Pancreas (tissue), 10 donors: ENCODE measurements at regions not wholly inside any gene's neighbourhood (a gene's known extent, or its start where the extent isn't known, plus 50 kb on each side); places are given as distances from the start of the nearest gene placed in this dataset.

ENCODE experiments used
- ATAC-seq, 4 donors: fragments of 200-7000 bp; cut with Tn5 transposase; one replicate each; pipeline versions ENCODE4 v1.8.0 to v1.9.1; 2020; ENCODE audit warnings: mild to moderate bottlenecking in 4 of 4, moderate library complexity in 4 of 4
- DNase-seq, 6 donors: peaks; one replicate each; pipeline ENCODE4 v3.0.0-alpha.2; 2020
- FAIRE-seq: peaks from 2 replicates; lab custom pipeline; 2012; peaks lifted over from hg19 to GRCh38; lab: Jason Lieb, UNC
- H3K27ac ChIP-seq, 4 donors: fragments of 200-600 bp; sonication (generic); 1 replicate in 3 of 4; 2 replicates in 1 of 4; pipeline versions ENCODE4 v1.5.0 to v1.8.0; 2020
- H3K27me3 ChIP-seq, 4 donors: fragments of 200-600 bp; one replicate each; pipeline ENCODE4 v1.8.0; 2021
- H3K36me3 ChIP-seq, 3 donors: fragments of 200-600 bp; sonication (generic) in 1 of 3; one replicate each; pipeline versions ENCODE4 v1.5.0 to v1.8.0; 2020 to 2021
- H3K4me1 ChIP-seq, 3 donors: fragments of 200-600 bp; one replicate each; pipeline ENCODE4 v1.8.0; 2021
- H3K4me3 ChIP-seq, 4 donors: fragments of 200-600 bp; sonication (generic) in 2 of 4; one replicate each; pipeline versions ENCODE4 v1.5.0 to v1.8.0; 2020 to 2021
- H3K9me3 ChIP-seq, 4 donors: fragments of 200-600 bp; one replicate each; pipeline ENCODE4 v1.8.0; 2021
- CTCF ChIP-seq, 4 donors: fragments of 200-600 bp; sonication (generic) in 3 of 4; IDR thresholded peaks; one replicate each; pipeline versions ENCODE4 v1.5.0 to v1.8.0; 2021; ENCODE audit warnings: antibody characterized with exemption in 4 of 4
- WGBS, 2 donors: extraction: QIAGEN DNeasy Blood & Tissue Kit; methylation state at CpG; one replicate each; pipeline ENCODE4 v1.1.7; 2013; 5-methylcytosine and 5-hydroxymethylcytosine counted together
- intact Hi-C, 3 donors: fragments of 100-400 bp; cut with DNase I; formaldehyde crosslinking; loops; one replicate each; pipeline versions ENCODE4 v1.11.1 to v1.14.2; 2022
- donor health status: healthy with polysubstance abuse.
- donor health status: DM: no; HTN: no; CAD: no; lungs with moderate emphysema.
- donor health status: DM: no; HTN: no; CAD: no.
- donor health status: control.
- donor health status: control.
- donor health status: Bipolar disorder and iron deficiency.
- donor health status: DM: yes; HTN: yes; CAD: no.
- donor health status: DM: no; HTN: no; CAD: no.
- donor health status: DM: no; HTN: no; CAD: no.
- donor health status: DM: yes; HTN: yes; CAD: no.

GRCh38 chr2:45214550-45214949 is 205.3 kb upstream of the SIX2 start:
- H3K4me1 ChIP-seq = no peaks in the 10 kb centered on the region
- WGBS, 2 donors = 93 to 96% methylated on average over 5 of the region's 5 CpGs
- ATAC-seq = no peak
- no peaks in the 10 kb centered on the region for H3K36me3 ChIP-seq
- intact Hi-C loops = no loop called here
- TF ChIP-seq CTCF (IDR thresholded peaks at IDR 0.05) = no peak
- no peak for FAIRE-seq
- no peaks in the 10 kb centered on the region for H3K27me3 ChIP-seq
- no peak for DNase-seq
- no peaks in the 10 kb centered on the region for H3K9me3 ChIP-seq
- H3K27ac ChIP-seq = no peak overlapping the region
- H3K4me3 ChIP-seq = no peak overlapping the region

GRCh38 chr2:45212953-45213635 is 203.8 kb upstream of the SIX2 start:
- DNase-seq = no peak
- Histone ChIP-seq H3K4me3 (no peak overlapping the region), H3K27ac (no peak overlapping the region), H3K36me3 (no peaks in the 10 kb centered on the region), H3K4me1 (no peaks in the 10 kb centered on the region), H3K27me3 (no peaks in the 10 kb centered on the region), H3K9me3 (no peaks in the 10 kb centered on the region)
- FAIRE-seq = no peak
- intact Hi-C loops = no loop called here
- WGBS, 2 donors = 86 to 91% methylated on average over 5 of the region's 5 CpGs
- no peak for ATAC-seq
- TF ChIP-seq CTCF (IDR thresholded peaks at IDR 0.05) = no peak

GRCh38 chr2:45211636-45212035 is 202.4 kb upstream of the SIX2 start:
- Histone ChIP-seq H3K27me3 (no peaks in the 10 kb centered on the region), H3K36me3 (no peaks in the 10 kb centered on the region), H3K9me3 (no peaks in the 10 kb centered on the region), H3K4me1 (no peaks in the 10 kb centered on the region), H3K27ac (no peak overlapping the region), H3K4me3 (no peak overlapping the region)
- ATAC-seq = no peak
- TF ChIP-seq CTCF (IDR thresholded peaks at IDR 0.05) = no peak
- intact Hi-C loops = no loop called here
- no peak for DNase-seq
- 87 to 88% methylated on average over 3 of the region's 3 CpGs for WGBS, 2 donors
- FAIRE-seq = no peak

GRCh38 chr2:45210462-45211195 is 201.4 kb upstream of the SIX2 start:
- intact Hi-C loops = no loop called here
- FAIRE-seq (no peak), DNase-seq (no peak), ATAC-seq (no peak)
- 89 to 93% methylated on average over 9 of the region's 9 CpGs for whole genome bisulfite sequencing, 2 donors
- Histone ChIP-seq H3K9me3 (no peaks in the 10 kb centered on the region), H3K36me3 (no peaks in the 10 kb centered on the region), H3K27ac (no peak overlapping the region), H3K4me1 (no peaks in the 10 kb centered on the region), H3K27me3 (no peaks in the 10 kb centered on the region), H3K4me3 (no peak overlapping the region)
- TF ChIP-seq CTCF (IDR thresholded peaks at IDR 0.05) = no peak

GRCh38 chr2:45209875-45210274 is 200.6 kb upstream of the SIX2 start:
- no peak for ATAC-seq
- intact Hi-C loops = no loop called here
- Histone ChIP-seq H3K4me3 (no peak overlapping the region), H3K27me3 (no peaks in the 10 kb centered on the region), H3K27ac (no peak overlapping the region), H3K9me3 (no peaks in the 10 kb centered on the region), H3K4me1 (no peaks in the 10 kb centered on the region), H3K36me3 (no peaks in the 10 kb centered on the region)
- no peak for TF ChIP-seq CTCF (IDR thresholded peaks at IDR 0.05)
- WGBS, 2 donors = 70 to 72% methylated on average over 1 of the region's 1 CpG
- FAIRE-seq = no peak
- DNase-seq = no peak
